ENCODE measurements at regions not wholly inside any gene's neighbourhood (a gene's known extent, or its start where the extent isn't known, plus 50 kb on each side); places are given as distances from the start of the nearest gene placed in this dataset.

- no peak for DNase-seq
Measured at GRCh38 chr5:35417040-35417439, 186.8 kb upstream of the PRLR start.

- DNase-seq: no peak
Measured at GRCh38 chr5:35416217-35416988, 186.1 kb upstream of the PRLR start.

DNA sequence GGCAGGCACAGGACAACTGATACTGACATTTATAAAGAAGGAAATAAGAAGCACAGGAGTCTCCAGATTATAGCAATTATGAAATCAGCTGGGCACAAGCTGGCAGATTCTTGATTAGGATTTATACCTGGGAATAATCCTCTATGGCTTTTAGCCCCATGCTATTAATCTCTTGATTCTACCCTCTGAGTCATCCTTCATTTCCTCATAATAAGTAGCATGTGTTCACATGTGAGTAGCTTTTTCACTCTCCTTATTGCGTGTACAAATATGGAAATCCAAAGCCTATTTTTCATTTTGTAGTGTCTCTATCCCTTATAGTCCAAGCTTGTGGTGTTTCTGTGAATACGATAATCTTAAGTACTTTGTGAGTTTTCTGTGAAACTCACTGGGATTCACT is 185.0 kb upstream of the PRLR start:
- DNase-seq: no peak

- no peak for DNase-seq
Measured at GRCh38 chr5:35409361-35409760, 179.1 kb upstream of the PRLR start.

DNA sequence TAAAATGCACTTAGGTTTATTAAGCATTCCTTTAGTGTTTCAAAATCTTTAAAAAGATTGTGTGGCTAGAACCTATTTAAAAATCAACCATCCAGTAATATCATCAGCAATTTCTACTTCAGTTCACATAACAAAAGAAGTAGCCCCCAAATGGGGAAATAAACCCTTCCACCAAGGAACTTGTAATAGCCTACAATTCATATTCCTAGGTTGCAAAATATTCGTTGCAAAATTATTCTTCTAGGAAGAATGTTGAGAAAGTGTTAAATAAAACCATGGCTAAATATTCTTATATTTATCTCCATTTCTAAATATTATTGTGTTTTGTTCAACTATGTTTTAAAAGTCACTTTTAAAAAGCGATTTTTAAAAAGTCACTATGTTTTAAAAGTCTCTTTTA is 177.9 kb upstream of the PRLR start:
- no peak for DNase-seq

DNA sequence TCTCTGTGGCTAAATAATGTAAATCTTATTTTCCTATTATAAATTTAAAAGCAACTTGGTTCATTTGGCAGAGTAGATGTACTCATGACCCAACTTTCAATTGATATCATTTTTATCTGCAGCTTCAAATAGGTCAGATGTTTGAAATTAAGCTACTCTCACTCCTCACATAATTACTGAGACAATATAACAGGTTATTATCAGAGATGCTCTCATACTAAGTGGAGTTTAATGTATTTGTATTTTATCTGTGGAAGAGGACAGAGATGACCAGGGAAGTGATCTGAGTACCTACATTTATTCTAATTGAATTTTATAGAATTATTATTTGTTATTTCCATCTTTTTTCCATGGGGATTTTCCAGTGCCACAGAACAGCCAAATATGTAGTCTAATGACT is 177.4 kb upstream of the PRLR start:
- no peak for DNase-seq

DNA sequence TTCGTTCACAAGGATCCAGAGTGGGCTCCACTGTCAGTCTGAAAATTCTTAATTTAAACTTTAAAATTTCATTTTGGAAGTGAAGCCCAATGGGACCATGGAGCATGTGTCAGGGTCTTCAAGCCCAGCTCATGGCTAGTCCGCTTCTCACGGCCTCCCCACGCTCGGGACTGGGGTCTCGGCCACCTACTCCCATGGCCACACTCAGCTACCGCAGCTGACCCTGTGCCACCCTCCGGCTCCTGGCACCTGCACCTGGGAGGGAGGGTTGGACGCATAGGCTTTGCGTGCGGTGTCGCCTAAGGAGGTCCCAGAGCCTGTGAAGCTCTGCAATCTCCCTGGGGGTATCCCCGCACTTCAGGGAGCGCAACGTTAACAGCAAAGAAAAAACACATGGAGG is 175.7 kb upstream of the PRLR start:
- no peak for DNase-seq

- no peak for DNase-seq
Measured at GRCh38 chr5:35404701-35405100, 174.4 kb upstream of the PRLR start.

GRCh38 chr5:35393901-35394300 is 163.6 kb upstream of the PRLR start:
- DNase-seq: no peak

DNA sequence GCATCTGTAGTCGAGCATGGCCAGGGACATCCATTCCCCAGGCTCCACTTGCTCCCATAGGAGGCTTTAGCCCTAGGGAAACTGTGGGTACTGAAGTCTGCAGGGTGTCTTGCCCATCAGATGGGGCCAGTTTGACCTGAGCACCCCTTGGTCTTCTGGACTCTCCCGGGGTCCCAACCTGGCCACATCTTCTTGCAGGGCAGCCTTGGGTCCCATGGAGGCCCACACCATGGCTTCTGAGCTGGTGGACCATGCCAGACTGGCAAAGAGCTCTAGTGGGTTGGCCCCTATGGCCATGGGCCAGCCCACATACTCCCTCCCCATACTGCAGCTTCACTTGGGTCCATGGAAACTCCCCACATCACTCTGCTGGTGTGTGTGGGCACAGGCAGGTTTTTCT is 154.4 kb upstream of the PRLR start:
- DNase-seq: no peak

GRCh38 chr5:35383041-35383440 is 152.8 kb upstream of the PRLR start:
- DNase-seq: no peak

DNA sequence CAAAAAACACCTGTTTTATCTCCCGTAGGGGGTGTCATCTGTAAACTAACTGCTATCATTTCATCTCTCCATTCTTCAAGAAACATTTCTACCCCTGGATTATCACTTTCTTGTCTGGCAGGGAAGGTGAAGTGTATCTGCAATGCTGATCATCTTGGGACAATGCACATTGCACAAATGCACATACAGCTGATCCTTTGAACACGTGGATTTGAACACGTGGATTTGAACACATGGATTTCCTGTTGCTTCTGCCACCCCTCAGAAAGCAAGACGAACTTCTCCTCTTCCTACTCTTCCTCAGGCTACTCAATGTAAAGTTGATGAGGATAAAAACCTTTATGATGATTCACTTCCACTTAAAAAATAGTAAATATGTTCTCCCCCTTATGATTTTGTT is 147.4 kb upstream of the PRLR start:
- DNase-seq: no peak

DNA sequence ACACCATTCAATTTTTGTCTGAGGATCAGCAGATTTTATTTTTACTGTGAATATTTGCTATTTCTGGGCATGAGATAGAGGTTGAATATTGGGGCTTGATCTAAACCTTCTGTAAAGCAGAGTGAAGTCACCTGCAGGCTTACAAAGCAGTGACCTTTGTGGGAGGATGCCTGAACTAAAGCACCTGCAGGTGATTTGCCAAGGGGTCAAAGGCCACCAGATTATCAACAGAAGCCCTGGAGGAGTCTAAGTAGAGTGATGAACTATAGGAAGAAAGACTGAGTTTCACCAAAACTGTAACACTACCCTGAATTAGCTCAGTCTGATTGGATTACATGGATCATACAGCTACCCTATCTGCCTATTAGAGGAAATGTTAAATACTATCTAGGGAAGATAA is 144.3 kb upstream of the PRLR start:
- no peak for DNase-seq

DNA sequence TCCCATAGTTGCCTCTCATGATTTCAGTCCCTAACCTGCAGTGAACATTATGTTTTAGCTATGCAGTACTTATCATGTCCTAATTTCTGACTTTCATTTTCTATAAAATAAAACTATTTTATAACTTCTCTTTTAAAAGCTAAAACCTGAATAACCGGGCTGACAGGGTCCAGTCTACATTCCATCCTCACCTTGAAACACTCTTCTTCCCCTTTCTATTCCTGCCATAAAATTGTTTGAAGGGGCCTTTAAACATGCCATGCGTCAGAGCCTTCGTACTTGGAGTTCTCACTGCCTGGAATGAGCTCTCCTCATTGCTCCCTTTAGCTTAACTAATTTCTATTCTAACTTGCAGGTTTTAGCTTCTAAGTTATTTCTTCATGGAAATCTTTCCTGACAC is 143.0 kb upstream of the PRLR start:
- DNase-seq: no peak

- no peak for DNase-seq
Measured at GRCh38 chr5:35372482-35372881, 142.2 kb upstream of the PRLR start.

DNA sequence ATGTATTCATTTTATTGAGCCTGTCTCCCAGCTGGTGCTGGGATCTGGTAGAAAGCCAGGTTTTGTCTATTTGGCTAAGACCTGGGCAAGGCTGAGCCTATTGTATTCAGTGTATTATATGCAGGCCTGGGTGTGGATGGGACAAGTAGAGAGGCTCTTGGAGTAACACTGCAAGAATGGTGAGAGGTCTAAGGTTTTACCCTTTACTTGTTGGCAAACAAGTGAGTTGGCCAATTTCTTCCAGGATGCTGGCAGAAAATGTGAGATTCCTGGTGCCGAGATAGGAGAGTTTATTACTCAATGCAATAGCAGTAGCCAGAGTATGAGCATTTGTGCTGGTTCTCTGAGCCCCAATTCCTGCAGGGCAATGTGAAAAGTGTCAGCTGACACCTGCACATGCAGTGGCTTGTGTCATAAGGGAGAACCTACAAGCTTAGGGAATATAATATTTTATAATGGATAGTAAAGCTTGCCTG is 141.7 kb upstream of the PRLR start:
- no peak for DNase-seq

GRCh38 chr5:35370871-35371270 is 140.6 kb upstream of the PRLR start:
- DNase-seq: no peak

DNA sequence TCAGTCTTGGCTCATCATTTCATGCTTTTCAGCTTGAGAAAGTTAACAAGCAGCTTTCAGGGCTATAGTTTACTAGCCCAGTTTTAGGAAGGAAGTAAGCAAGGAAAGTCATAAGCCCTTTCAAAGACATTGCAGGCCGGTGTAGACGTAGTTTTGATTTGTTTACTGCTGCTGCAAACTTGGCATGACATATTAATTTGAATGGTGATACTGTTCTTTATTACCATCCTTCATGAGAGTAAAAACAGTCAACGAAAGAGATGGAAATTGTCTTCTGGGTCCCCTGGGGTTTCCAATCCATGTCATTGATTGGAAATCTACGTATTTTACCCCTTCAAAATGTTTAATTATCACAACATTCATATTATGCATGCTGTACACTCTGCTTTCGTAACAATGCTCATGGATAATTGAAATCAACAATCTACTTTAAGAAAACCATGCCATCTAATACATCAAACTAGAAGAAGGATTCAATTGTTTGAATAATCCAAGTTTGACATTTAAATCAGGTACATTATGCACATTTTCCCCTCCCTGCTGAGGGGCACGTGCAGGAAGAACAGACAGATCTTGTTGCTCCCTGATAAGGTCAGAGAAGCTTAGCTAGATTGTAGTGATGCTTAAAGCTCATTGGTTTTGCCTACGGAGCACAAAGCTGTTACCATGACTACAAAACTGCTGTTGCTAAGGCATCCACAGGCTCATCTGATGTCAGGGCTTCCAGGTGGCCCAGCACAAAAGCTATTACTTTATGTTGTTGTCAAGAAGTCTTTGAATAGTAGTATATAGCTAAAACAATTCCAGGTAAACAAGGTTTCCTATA is 139.9 kb upstream of the PRLR start:
- DNase-seq: no peak

DNA sequence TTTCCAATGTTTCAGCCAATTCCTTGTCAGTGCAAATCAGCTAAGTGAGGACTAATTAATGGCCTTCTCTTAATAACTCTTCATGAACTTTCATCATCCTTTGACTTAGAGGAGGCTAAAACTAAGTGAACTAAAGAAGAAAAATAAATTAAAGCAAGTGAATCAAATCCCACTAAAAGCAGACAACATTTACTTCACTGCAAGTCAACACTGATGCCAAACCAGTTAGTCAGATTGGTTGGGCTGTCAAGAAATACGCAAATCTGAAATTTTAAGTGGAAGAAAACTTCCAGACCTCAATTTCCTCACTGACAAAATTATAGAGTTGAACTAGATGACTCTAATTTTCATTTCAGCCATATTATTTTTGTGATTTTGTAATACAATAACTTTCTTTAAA is 137.2 kb upstream of the PRLR start:
- no peak for DNase-seq

- DNase-seq: no peak
Measured at GRCh38 chr5:35365758-35366157, 135.5 kb upstream of the PRLR start.

- DNase-seq: no peak
Measured at GRCh38 chr5:35364350-35364749, 134.1 kb upstream of the PRLR start.

- DNase-seq: no peak
Measured at GRCh38 chr5:35363387-35363965, 133.2 kb upstream of the PRLR start.

- DNase-seq: no peak
Measured at GRCh38 chr5:35362772-35363171, 132.5 kb upstream of the PRLR start.

DNA sequence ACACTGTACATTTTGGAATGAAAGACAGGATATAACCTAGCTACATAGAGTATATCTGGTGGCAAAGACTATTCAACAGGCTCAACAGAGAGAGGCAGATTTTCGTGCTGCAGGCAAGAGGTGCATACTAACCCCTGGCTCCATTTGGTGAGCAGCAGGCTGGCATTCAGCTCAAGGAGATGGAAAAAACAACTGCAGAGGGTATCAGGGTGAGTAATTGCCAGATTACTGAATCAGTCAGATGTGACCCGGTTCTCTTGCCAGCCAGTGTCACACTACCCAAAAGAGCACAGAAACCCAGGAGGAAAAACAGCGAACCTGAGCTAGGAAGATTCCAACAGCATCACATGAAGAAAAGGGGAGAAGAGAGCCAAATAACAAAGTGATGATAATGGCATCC is 130.4 kb upstream of the PRLR start:
- DNase-seq: no peak
